Mucosa of descending colon (tissue), 3 donors: ENCODE measurements at regions not wholly inside any gene's neighbourhood (a gene's known extent, or its start where the extent isn't known, plus 50 kb on each side); places are given as distances from the start of the nearest gene placed in this dataset.

Experiments used
- ATAC-seq: fragments of 200-7000 bp; cut with Tn5 transposase; one replicate; pipeline ENCODE4 v1.9.1; 2020; ENCODE audit warnings: mild to moderate bottlenecking, moderate library complexity
- DNase-seq, 3 donors: peaks; one replicate each; pipeline ENCODE4 v3.0.0-alpha.2; 2020
- H3K36me3 ChIP-seq: fragments of 200-600 bp; one replicate; pipeline ENCODE4 v1.8.0; 2021; ENCODE audit warnings: low read depth, mild to moderate bottlenecking
- H3K4me1 ChIP-seq: fragments of 200-600 bp; one replicate; pipeline ENCODE4 v1.8.0; 2021; ENCODE audit warnings: low read depth, mild to moderate bottlenecking
- H3K4me3 ChIP-seq: fragments of 200-600 bp; one replicate; pipeline ENCODE4 v1.8.0; 2021; ENCODE audit warnings: mild to moderate bottlenecking
- H3K9me3 ChIP-seq: fragments of 200-600 bp; one replicate; pipeline ENCODE4 v1.8.0; 2021; ENCODE audit warnings: mild to moderate bottlenecking
- CTCF ChIP-seq: fragments of 200-600 bp; IDR thresholded peaks from one replicate; pipeline ENCODE4 v1.8.0; 2022; ENCODE audit warnings: antibody characterized with exemption, mild to moderate bottlenecking
- intact Hi-C, 2 donors: fragments of 100-400 bp; cut with DNase I in 1 of 2; cut with micrococcal nuclease in 1 of 2; formaldehyde crosslinking; loops; one replicate each; pipeline versions ENCODE4 v1.11.0 to v1.11.1; 2022; cut with DNase I, micrococcal nuclease
- donor health status: DM: no; HTN: no; CAD: no; lungs with moderate emphysema.
- donor health status: DM: no; HTN: no; CAD: no.
- donor health status: DM: no; HTN: yes; CAD: no.

DNA sequence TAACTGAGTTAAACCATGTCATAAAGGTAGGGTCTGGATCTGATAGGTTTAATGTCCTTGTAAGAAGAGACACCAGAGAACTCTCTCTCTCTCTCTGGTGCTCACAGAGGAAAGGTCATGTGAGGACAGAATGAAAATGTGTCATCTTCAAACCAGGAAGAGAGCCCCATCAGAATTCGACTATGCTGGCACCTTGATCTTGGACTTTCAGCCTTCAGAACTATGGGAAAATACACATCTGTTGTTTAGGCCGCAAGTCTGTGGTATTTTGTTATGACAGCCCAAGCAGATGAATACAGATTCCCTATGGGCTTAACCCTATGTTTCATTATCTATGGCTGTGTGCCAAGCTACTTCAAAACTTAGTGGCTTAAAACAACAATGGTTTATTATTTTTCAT is 105.5 kb upstream of the DDIT4L start:
- intact Hi-C loops = no loop called here
- no peaks in the 10 kb centered on the region for H3K4me1 ChIP-seq
- ATAC-seq (no peak), DNase-seq (no peak)
- no peaks in the 10 kb centered on the region for H3K9me3 ChIP-seq
- no peak overlapping the region for H3K4me3 ChIP-seq
- H3K36me3 ChIP-seq = no peaks in the 10 kb centered on the region
- TF ChIP-seq CTCF = no peak

DNA sequence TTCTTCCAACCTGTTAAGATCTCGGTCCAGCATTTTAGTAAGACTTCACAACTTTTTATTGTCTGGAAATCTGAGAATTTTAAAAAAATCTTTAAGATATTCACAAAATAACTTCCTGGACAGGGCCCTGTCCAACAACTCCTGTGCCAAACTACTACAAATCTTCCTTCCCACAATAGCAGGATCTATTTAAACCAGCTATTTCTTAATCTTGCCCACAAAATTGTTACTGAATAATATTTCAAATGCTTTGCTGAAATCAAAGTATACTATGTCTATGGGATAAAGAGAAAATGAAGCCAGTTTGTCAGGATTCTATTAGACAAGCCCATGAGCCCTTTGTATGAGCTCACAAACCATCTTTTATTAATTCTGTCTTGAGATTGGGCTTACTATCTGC is 104.1 kb upstream of the DDIT4L start:
- H3K9me3 ChIP-seq = no peaks in the 10 kb centered on the region
- no peaks in the 10 kb centered on the region for H3K36me3 ChIP-seq
- DNase-seq (no peak), ATAC-seq (no peak)
- H3K4me3 ChIP-seq = no peak overlapping the region
- intact Hi-C loops = no loop called here
- no peaks in the 10 kb centered on the region for H3K4me1 ChIP-seq
- TF ChIP-seq CTCF = no peak

DNA sequence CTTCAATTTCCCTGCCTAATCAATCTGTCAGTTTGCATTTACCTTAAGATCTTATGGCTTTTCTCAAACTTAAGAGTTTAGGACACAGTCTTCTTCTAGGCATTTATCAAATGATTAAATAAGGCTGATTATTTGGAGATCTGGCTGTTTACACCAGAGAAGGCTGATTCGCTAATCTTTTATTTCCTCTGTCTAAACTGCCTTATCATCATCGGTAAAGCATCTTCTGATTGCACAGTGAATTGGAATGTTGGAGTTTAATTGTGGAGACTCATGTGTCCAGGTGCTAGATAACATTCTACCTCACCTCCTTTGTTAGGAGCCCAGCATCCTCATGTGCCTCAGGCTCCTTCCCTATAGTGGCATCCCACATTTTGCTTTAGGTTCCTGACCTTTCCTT is 100.3 kb upstream of the DDIT4L start:
- Histone ChIP-seq H3K9me3 (no peaks in the 10 kb centered on the region), H3K4me1 (no peaks in the 10 kb centered on the region), H3K4me3 (no peak overlapping the region), H3K36me3 (no peaks in the 10 kb centered on the region)
- ATAC-seq (no peak), DNase-seq (no peak)
- intact Hi-C loops = no loop called here
- TF ChIP-seq CTCF = no peak

GRCh38 chr4:100289946-100290345 is 99.7 kb upstream of the DDIT4L start:
- intact Hi-C loops = no loop called here
- no peaks in the 10 kb centered on the region for H3K4me1 ChIP-seq
- TF ChIP-seq CTCF = no peak

GRCh38 chr4:100289530-100289888 is 99.2 kb upstream of the DDIT4L start:
- TF ChIP-seq CTCF = no peak
- Histone ChIP-seq H3K4me3 (no peak overlapping the region), H3K36me3 (no peaks in the 10 kb centered on the region), H3K9me3 (no peaks in the 10 kb centered on the region), H3K4me1 (no peaks in the 10 kb centered on the region)
- ATAC-seq = no peak
- no peak for DNase-seq
- intact Hi-C loops = no loop called here

More at GRCh38 chr4:100289946-100290345, 99.7 kb upstream of the DDIT4L start:
- H3K4me3 ChIP-seq = no peak overlapping the region
- no peak for ATAC-seq
- DNase-seq = no peak
- H3K9me3 ChIP-seq = no peaks in the 10 kb centered on the region
- H3K36me3 ChIP-seq = no peaks in the 10 kb centered on the region

DNA sequence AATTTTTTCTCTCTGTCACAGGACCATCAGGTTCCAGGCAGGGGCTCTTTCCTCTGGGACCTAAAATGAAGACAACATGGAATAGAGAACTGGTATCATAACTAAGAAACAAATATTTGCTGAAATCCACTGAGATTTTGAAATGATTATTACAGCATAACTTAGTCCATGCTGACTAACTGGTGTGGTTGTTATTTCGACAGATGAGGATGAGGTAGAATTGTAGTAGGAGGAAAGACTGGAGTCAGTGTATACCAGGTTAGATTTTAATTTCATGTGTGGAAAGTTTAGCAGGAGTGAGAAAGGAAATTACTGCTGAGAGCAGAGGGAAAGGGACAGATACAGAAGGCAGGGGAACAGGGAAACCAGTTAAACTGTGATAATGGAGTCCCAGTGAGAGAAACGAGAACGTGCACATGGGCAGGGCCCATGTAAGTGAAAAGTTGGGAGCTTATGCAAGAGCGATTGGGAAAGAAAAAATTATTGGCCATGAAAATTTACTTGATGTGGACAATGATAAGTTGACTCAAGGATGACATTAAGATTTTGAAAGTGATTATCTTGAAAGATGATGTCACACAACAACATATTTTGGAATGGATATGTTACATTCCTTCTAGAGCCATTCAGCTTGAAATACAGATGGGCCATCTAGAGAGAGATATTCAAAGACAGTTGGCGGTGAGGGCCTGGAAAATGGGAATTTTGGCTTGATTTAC is 98.7 kb upstream of the DDIT4L start:
- no peaks in the 10 kb centered on the region for H3K36me3 ChIP-seq
- intact Hi-C loops = no loop called here
- DNase-seq (no peak), ATAC-seq (no peak)
- no peak overlapping the region for H3K4me3 ChIP-seq
- no peak for TF ChIP-seq CTCF
- H3K9me3 ChIP-seq = no peaks in the 10 kb centered on the region
- H3K4me1 ChIP-seq = no peaks in the 10 kb centered on the region
